MM.1S (cell line): ENCODE measurements at regions not wholly inside any gene's neighbourhood (a gene's known extent, or its start where the extent isn't known, plus 50 kb on each side); places are given as distances from the start of the nearest gene placed in this dataset.

Source experiments
- DNase-seq: peaks from one replicate; pipeline ENCODE4 v3.0.0-alpha.2; 2015
- H2AFZ ChIP-seq: fragments of 300-600 bp; sonication (generic); 2 replicates; pipeline ENCODE4 v1.6.0; 2016; ENCODE audit warnings: antibody characterized with exemption, low read length
- H3F3A ChIP-seq: fragments of 300-600 bp; sonication (generic); 2 replicates; pipeline ENCODE4 v1.6.1; 2016; ENCODE audit warnings: mild to moderate bottlenecking, antibody characterized with exemption, low read length, moderate library complexity, mixed read lengths; ENCODE audit not compliant: insufficient read depth
- H3K27ac ChIP-seq: fragments of 300-600 bp; sonication (generic); 2 replicates; pipeline ENCODE4 v1.5.1; 2016; ENCODE audit warnings: mild to moderate bottlenecking, low read length
- H3K27me3 ChIP-seq: fragments of 300-600 bp; sonication (generic); replicated peaks from 2 replicates; pipeline ENCODE4 v1.6.0; 2016; ENCODE audit warnings: low read length; ENCODE audit not compliant: insufficient read depth
- H3K36me3 ChIP-seq: fragments of 300-600 bp; sonication (generic); replicated peaks from 2 replicates; pipeline ENCODE4 v1.6.1; 2016; ENCODE audit warnings: mild to moderate bottlenecking, low read length, mixed read lengths; ENCODE audit not compliant: insufficient read depth
- H3K4me1 ChIP-seq: fragments of 300-600 bp; sonication (generic); 2 replicates; pipeline ENCODE4 v1.6.1; 2016; ENCODE audit warnings: low read length, mixed read lengths
- H3K4me2 ChIP-seq: fragments of 300-600 bp; sonication (generic); 2 replicates; pipeline ENCODE4 v1.6.0; 2016; ENCODE audit warnings: low read depth, low read length
- H3K4me3 ChIP-seq: fragments of 300-600 bp; sonication (generic); 2 replicates; pipeline ENCODE4 v1.5.1; 2016; ENCODE audit warnings: low read length, mixed read lengths
- H3K79me2 ChIP-seq: fragments of 300-600 bp; sonication (generic); 2 replicates; pipeline ENCODE4 v1.6.1; 2016; ENCODE audit warnings: mixed run types, low read length, mixed read lengths
- H3K9ac ChIP-seq: fragments of 300-600 bp; sonication (generic); 2 replicates; pipeline ENCODE4 v1.6.1; 2016; ENCODE audit warnings: low read length, mixed read lengths
- H3K9me2 ChIP-seq: fragments of 300-600 bp; sonication (generic); replicated peaks from 2 replicates; pipeline ENCODE4 v1.6.1; 2016; ENCODE audit warnings: mild to moderate bottlenecking, low read length, mixed read lengths; ENCODE audit not compliant: insufficient read depth
- H3K9me3 ChIP-seq: fragments of 300-600 bp; sonication (generic); replicated peaks from 2 replicates; pipeline ENCODE4 v1.6.1; 2016; ENCODE audit warnings: mild to moderate bottlenecking, low read length, mixed read lengths; ENCODE audit not compliant: insufficient read depth
- H4K20me1 ChIP-seq: fragments of 300-600 bp; sonication (generic); 2 replicates; pipeline ENCODE4 v1.6.1; 2016; ENCODE audit warnings: mild to moderate bottlenecking, low read length, moderate library complexity, mixed read lengths; ENCODE audit not compliant: insufficient read depth
- CTCF ChIP-seq: fragments of 300-600 bp; sonication (generic); IDR thresholded peaks from 2 replicates; pipeline ENCODE4 v1.5.1; 2016; ENCODE audit warnings: antibody characterized with exemption, low read length, mixed read lengths
- EZH2 ChIP-seq: fragments of 300-600 bp; sonication (generic); optimal IDR thresholded peaks from 2 replicates; pipeline ENCODE3; 2017; ENCODE audit warnings: low read depth, mild to moderate bottlenecking, antibody characterized with exemption, low read length, mixed read lengths
- EZH2phosphoT487 ChIP-seq: fragments of 300-600 bp; sonication (generic); IDR thresholded peaks from 2 replicates; pipeline ENCODE4 v1.6.1; 2018; ENCODE audit warnings: antibody characterized with exemption, low read length

- Histone ChIP-seq H3K79me2 (no peaks in the 10 kb centered on the region), H3K27me3 (no peaks in the 10 kb centered on the region), H3K4me2 (no peak overlapping the region), H3K4me1 (0 out of 2 replicates have a peak, but pooled peaks cover 5% of the 10 kb centered on the region), H3K27ac (no peak overlapping the region), H3K9me2 (no peaks in the 10 kb centered on the region), H3F3A (no peaks in the 10 kb centered on the region), H4K20me1 (no peaks in the 10 kb centered on the region), H3K36me3 (no peaks in the 10 kb centered on the region), H3K9me3 (no peaks in the 10 kb centered on the region), H2AFZ (no peak overlapping the region), H3K4me3 (no peak overlapping the region), H3K9ac (no peak overlapping the region)
- TF ChIP-seq EZH2: no peak
- no peak for TF ChIP-seq CTCF
- no peak for TF ChIP-seq EZH2phosphoT487
- DNase-seq: no peak
Measured at GRCh38 chr2:203612246-203612645, 77.1 kb upstream of the RAPH1 start.

DNA sequence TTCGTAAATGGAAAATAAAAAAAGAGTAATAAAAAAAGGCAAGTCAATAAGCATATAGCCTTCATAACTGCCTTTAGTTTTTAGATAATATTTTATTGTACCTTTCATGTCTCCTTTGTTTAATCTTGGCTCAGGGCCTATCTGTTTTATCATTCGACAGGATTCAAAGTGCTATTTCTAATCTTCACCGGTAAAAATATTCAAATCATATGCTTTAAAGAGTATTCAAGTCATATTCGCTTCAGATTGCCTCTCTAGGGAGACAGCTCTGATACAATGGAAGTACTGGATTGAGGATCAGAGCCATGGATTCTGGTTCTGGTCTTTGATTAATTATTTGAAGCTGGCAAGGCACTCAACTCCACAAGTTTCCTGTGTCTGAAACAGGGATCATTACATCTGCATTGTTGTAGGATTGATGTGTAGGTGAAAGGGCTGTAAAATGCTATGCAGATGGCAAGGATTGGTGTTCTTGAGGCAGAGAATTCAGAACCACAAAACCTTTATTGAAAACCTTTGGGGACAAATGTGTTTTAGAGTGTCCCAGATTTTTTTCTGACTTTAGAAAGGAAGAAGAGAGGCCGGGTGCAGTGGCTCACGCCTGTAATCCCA is 84.3 kb upstream of the RAPH1 start:
- Histone ChIP-seq H3K9ac (no peak overlapping the region), H4K20me1 (no peaks in the 10 kb centered on the region), H2AFZ (no peak overlapping the region), H3K27me3 (no peaks in the 10 kb centered on the region), H3K79me2 (no peaks in the 10 kb centered on the region), H3K27ac (no peak overlapping the region), H3K9me2 (no peaks in the 10 kb centered on the region), H3K4me1 (no peaks in the 10 kb centered on the region), H3K4me2 (no peak overlapping the region), H3K4me3 (no peak overlapping the region), H3F3A (no peaks in the 10 kb centered on the region), H3K9me3 (no peaks in the 10 kb centered on the region), H3K36me3 (no peaks in the 10 kb centered on the region)
- TF ChIP-seq CTCF (no peak), EZH2 (no peak), EZH2phosphoT487 (no peak)
- no peak for DNase-seq

- Histone ChIP-seq H3F3A (no peaks in the 10 kb centered on the region), H3K4me2 (no peak overlapping the region), H3K9me2 (no peaks in the 10 kb centered on the region), H3K9ac (no peak overlapping the region), H3K27me3 (no peaks in the 10 kb centered on the region), H2AFZ (no peak overlapping the region), H4K20me1 (no peaks in the 10 kb centered on the region), H3K4me1 (no peaks in the 10 kb centered on the region), H3K79me2 (no peaks in the 10 kb centered on the region), H3K27ac (no peak overlapping the region), H3K36me3 (no peaks in the 10 kb centered on the region), H3K9me3 (no peaks in the 10 kb centered on the region), H3K4me3 (no peak overlapping the region)
- DNase-seq: no peak
- TF ChIP-seq CTCF (no peak), EZH2phosphoT487 (no peak), EZH2 (no peak)
Measured at GRCh38 chr2:203621981-203622515, 84.4 kb upstream of the CD28 start.
